ENCODE measurements at regions not wholly inside any gene's neighbourhood (a gene's known extent, or its start where the extent isn't known, plus 50 kb on each side); places are given as distances from the start of the nearest gene placed in this dataset.

DNA sequence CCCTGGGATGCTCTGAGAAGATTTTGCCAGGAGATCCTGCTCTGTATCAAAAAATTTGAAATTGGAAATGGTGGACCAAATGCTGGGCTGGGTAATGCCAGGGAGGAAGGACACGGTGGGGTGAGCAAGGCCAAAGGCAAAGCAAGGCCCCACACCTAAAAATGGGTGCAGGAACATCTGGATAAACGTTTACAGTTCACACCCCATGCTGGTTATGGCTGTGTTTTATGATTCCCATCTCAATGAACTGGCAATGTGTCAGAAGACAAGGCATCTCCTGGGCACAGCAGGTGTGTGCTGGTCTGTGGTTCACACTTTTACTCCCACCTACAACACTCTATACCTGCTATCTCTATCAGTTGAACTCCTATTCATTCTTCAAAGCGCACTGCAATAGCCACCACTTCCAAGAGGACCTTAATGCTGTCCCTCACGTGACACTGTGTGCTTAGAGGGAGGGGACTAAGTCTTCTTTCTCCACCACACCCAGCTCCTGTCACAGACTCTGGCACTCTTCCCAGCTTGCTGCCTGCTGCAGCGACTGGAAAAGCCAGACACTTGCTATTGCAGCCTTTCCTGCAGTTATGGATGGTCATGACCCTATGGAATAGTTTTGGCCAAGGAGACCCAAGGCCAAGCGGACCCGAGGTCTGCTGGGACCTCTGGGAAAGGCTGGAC is 277.5 kb downstream of the CTTN start:
- H3K27ac Mint-ChIP-seq: no peak overlapping the region
- no peak for ATAC-seq
- H3K27me3 Mint-ChIP-seq (ENCODE audit: insufficient read depth, low read depth, poor library complexity): peaks cover 35% of the 10 kb centered on the region

DNA sequence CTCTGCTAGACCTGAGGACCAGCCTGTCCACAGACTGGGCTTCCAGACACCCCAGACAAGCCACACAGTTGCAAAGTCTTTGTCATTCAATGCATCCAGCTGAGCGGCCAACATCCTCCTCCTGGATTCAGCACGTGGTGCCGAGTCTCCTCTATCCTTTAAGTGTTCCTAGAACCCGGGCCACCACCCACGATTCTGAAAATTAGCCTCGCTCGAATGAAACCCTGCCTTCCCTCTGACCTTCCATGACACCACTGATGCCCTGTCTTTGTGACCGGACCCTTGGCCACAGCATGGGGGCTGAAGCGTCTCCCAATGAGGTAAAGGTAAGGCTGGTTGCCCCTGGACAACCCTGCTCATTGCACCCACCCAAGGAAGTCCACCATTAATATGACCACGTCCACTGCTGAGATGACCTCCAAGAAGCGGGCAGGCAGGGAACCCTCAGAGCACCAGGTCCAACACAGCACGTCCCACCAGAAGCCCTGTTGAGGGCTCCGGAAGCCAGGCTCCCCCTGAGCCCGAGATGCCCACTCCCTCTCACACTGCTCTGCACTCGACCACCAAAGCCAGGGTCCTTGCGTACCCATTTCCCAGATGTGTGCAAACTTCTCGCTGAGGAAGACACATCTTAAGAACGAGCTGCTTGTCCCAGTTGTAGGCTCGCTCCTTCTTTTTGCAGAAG is 279.0 kb downstream of the CTTN start:
- DNase-seq (ENCODE audit: low spot score): no peak
- Histone ChIP-seq H3K27me3 (ENCODE audit: insufficient read depth) (no peaks in the 10 kb centered on the region), H3K4me3 (no peak overlapping the region), H3K4me2 (no peak overlapping the region), H3F3A (replicated peaks; ENCODE audit: low read depth) (no peaks in the 10 kb centered on the region), H4K20me1 (replicated peaks; ENCODE audit: insufficient read depth) (no peaks in the 10 kb centered on the region; the same call in 1 of the 2 replicates), H2AFZ (no peak overlapping the region), H3K79me2 (replicated peaks; ENCODE audit: insufficient read depth) (no peaks in the 10 kb centered on the region), H3K36me3 (ENCODE audit: insufficient read depth) (no peaks in the 10 kb centered on the region), H3K4me1 (ENCODE audit: insufficient read depth) (no peaks in the 10 kb centered on the region), H3K9me2 (ENCODE audit: insufficient read depth) (no peaks in the 10 kb centered on the region), H3K27ac (ENCODE audit: low read depth) (no peak overlapping the region)
- H3K27ac Mint-ChIP-seq: no peak overlapping the region
- no peak for ATAC-seq
- no peak overlapping the region for H3K4me3 Mint-ChIP-seq
- H3K9me3 Mint-ChIP-seq: no peaks in the 10 kb centered on the region; the same call in 2 of the 3 replicates
- peaks cover 30% of the 10 kb centered on the region for H3K27me3 Mint-ChIP-seq (ENCODE audit: insufficient read depth, low read depth, poor library complexity)
- H3K36me3 Mint-ChIP-seq (ENCODE audit: low read depth): peaks cover 10% of the 10 kb centered on the region
- H3K4me1 Mint-ChIP-seq: peaks cover 39% of the 10 kb centered on the region
- TF ChIP-seq ZNF331 (CRISPR knock-in tag; IDR thresholded peaks at IDR 0.05; ENCODE audit: low read depth) (no peak), STAT1 (IDR thresholded peaks at IDR 0.05; ENCODE audit: unreplicated experiment) (no peak), EZH2 (IDR thresholded peaks at IDR 0.05; ENCODE audit: low read depth, unreplicated experiment) (no peak), EZH2phosphoT487 (IDR thresholded peaks at IDR 0.05; ENCODE audit: unreplicated experiment) (no peak), JUNB (IDR thresholded peaks at IDR 0.05; ENCODE audit: unreplicated experiment) (no peak)
- TF ChIP-seq, protein P1, sequence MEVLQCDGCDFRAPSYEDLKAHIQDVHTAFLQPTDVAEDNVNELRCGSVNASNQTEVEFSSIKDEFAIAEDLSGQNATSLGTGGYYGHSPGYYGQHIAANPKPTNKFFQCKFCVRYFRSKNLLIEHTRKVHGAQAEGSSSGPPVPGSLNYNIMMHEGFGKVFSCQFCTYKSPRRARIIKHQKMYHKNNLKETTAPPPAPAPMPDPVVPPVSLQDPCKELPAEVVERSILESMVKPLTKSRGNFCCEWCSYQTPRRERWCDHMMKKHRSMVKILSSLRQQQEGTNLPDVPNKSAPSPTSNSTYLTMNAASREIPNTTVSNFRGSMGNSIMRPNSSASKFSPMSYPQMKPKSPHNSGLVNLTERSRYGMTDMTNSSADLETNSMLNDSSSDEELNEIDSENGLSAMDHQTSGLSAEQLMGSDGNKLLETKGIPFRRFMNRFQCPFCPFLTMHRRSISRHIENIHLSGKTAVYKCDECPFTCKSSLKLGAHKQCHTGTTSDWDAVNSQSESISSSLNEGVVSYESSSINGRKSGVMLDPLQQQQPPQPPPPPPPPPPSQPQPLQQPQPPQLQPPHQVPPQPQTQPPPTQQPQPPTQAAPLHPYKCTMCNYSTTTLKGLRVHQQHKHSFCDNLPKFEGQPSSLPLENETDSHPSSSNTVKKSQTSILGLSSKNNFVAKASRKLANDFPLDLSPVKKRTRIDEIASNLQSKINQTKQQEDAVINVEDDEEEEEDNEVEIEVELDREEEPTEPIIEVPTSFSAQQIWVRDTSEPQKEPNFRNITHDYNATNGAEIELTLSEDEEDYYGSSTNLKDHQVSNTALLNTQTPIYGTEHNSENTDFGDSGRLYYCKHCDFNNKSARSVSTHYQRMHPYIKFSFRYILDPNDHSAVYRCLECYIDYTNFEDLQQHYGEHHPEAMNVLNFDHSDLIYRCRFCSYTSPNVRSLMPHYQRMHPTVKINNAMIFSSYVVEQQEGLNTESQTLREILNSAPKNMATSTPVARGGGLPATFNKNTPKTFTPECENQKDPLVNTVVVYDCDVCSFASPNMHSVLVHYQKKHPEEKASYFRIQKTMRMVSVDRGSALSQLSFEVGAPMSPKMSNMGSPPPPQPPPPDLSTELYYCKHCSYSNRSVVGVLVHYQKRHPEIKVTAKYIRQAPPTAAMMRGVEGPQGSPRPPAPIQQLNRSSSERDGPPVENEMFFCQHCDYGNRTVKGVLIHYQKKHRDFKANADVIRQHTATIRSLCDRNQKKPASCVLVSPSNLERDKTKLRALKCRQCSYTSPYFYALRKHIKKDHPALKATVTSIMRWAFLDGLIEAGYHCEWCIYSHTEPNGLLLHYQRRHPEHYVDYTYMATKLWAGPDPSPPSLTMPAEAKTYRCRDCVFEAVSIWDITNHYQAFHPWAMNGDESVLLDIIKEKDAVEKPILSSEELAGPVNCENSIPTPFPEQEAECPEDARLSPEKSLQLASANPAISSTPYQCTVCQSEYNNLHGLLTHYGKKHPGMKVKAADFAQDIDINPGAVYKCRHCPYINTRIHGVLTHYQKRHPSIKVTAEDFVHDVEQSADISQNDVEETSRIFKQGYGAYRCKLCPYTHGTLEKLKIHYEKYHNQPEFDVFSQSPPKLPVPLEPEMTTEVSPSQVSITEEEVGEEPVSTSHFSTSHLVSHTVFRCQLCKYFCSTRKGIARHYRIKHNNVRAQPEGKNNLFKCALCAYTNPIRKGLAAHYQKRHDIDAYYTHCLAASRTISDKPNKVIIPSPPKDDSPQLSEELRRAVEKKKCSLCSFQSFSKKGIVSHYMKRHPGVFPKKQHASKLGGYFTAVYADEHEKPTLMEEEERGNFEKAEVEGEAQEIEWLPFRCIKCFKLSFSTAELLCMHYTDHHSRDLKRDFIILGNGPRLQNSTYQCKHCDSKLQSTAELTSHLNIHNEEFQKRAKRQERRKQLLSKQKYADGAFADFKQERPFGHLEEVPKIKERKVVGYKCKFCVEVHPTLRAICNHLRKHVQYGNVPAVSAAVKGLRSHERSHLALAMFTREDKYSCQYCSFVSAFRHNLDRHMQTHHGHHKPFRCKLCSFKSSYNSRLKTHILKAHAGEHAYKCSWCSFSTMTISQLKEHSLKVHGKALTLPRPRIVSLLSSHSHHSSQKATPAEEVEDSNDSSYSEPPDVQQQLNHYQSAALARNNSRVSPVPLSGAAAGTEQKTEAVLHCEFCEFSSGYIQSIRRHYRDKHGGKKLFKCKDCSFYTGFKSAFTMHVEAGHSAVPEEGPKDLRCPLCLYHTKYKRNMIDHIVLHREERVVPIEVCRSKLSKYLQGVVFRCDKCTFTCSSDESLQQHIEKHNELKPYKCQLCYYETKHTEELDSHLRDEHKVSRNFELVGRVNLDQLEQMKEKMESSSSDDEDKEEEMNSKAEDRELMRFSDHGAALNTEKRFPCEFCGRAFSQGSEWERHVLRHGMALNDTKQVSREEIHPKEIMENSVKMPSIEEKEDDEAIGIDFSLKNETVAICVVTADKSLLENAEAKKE (CRISPR knock-in tag; IDR thresholded peaks at IDR 0.05): no peak
- TF ChIP-seq, protein P2, sequence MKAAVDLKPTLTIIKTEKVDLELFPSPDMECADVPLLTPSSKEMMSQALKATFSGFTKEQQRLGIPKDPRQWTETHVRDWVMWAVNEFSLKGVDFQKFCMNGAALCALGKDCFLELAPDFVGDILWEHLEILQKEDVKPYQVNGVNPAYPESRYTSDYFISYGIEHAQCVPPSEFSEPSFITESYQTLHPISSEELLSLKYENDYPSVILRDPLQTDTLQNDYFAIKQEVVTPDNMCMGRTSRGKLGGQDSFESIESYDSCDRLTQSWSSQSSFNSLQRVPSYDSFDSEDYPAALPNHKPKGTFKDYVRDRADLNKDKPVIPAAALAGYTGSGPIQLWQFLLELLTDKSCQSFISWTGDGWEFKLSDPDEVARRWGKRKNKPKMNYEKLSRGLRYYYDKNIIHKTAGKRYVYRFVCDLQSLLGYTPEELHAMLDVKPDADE (IDR thresholded peaks at IDR 0.05): no peak
- TF ChIP-seq, protein P3, sequence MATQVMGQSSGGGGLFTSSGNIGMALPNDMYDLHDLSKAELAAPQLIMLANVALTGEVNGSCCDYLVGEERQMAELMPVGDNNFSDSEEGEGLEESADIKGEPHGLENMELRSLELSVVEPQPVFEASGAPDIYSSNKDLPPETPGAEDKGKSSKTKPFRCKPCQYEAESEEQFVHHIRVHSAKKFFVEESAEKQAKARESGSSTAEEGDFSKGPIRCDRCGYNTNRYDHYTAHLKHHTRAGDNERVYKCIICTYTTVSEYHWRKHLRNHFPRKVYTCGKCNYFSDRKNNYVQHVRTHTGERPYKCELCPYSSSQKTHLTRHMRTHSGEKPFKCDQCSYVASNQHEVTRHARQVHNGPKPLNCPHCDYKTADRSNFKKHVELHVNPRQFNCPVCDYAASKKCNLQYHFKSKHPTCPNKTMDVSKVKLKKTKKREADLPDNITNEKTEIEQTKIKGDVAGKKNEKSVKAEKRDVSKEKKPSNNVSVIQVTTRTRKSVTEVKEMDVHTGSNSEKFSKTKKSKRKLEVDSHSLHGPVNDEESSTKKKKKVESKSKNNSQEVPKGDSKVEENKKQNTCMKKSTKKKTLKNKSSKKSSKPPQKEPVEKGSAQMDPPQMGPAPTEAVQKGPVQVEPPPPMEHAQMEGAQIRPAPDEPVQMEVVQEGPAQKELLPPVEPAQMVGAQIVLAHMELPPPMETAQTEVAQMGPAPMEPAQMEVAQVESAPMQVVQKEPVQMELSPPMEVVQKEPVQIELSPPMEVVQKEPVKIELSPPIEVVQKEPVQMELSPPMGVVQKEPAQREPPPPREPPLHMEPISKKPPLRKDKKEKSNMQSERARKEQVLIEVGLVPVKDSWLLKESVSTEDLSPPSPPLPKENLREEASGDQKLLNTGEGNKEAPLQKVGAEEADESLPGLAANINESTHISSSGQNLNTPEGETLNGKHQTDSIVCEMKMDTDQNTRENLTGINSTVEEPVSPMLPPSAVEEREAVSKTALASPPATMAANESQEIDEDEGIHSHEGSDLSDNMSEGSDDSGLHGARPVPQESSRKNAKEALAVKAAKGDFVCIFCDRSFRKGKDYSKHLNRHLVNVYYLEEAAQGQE (IDR thresholded peaks at IDR 0.05; ENCODE audit: unreplicated experiment): no peak

More for the DNA sequence above, 277.5 kb downstream of the CTTN start:
- H3K4me2 ChIP-seq: no peak overlapping the region
- 0 out of 2 replicates have a peak, but pooled peaks cover 3% of the 10 kb centered on the region for H3F3A ChIP-seq (replicated peaks; ENCODE audit: low read depth)
- H3K27ac ChIP-seq (ENCODE audit: low read depth): no peak overlapping the region
- H3K4me3 Mint-ChIP-seq: no peak overlapping the region
- H3K4me1 Mint-ChIP-seq: peaks cover 40% of the 10 kb centered on the region
- no peaks in the 10 kb centered on the region for H3K36me3 ChIP-seq (ENCODE audit: insufficient read depth)
- H3K27me3 ChIP-seq (ENCODE audit: insufficient read depth): no peaks in the 10 kb centered on the region
- no peak overlapping the region for H2AFZ ChIP-seq
- H3K79me2 ChIP-seq (replicated peaks; ENCODE audit: insufficient read depth): no peaks in the 10 kb centered on the region
- TF ChIP-seq POLR2AphosphoS5 (IDR thresholded peaks at IDR 0.05; ENCODE audit: low read depth): no peak
- no peak for TF ChIP-seq NANOG (IDR thresholded peaks at IDR 0.05; ENCODE audit: borderline replicate concordance)
- no peak for TF ChIP-seq EZH2phosphoT487 (IDR thresholded peaks at IDR 0.05; ENCODE audit: unreplicated experiment)
- H3K4me3 ChIP-seq: no peak overlapping the region
- H4K20me1 ChIP-seq (replicated peaks; ENCODE audit: insufficient read depth): no peaks in the 10 kb centered on the region; the same call in 1 of the 2 replicates
- no peak for DNase-seq (ENCODE audit: low spot score)
- H3K4me1 ChIP-seq (ENCODE audit: insufficient read depth): peaks cover 9% of the 10 kb centered on the region
- no peaks in the 10 kb centered on the region; the same call in 2 of the 3 replicates for H3K9me3 Mint-ChIP-seq
- H3K9me2 ChIP-seq (ENCODE audit: insufficient read depth): no peaks in the 10 kb centered on the region
- peaks cover 10% of the 10 kb centered on the region; the same call in 2 of the 3 replicates for H3K36me3 Mint-ChIP-seq (ENCODE audit: low read depth)

Measured in GM23338 (cell line).